HUES64 (cell line): ENCODE measurements at regions not wholly inside any gene's neighbourhood (a gene's known extent, or its start where the extent isn't known, plus 50 kb on each side); places are given as distances from the start of the nearest gene placed in this dataset.

Source experiments
- H3K27ac ChIP-seq: 2 replicates; pipeline ENCODE4 v1.7.0; 2013; ENCODE audit warnings: low read depth, low read length, inconsistent platforms
- H3K27me3 ChIP-seq: 2 replicates; pipeline ENCODE4 v1.6.1; 2013; ENCODE audit warnings: mild to moderate bottlenecking, low read length; ENCODE audit not compliant: insufficient read depth
- H3K36me3 ChIP-seq: 2 replicates; pipeline ENCODE4 v1.6.1; 2013; ENCODE audit warnings: mild to moderate bottlenecking, low read length; ENCODE audit not compliant: insufficient read depth
- H3K4me1 ChIP-seq: 2 replicates; pipeline ENCODE4 v1.6.1; 2013; ENCODE audit warnings: mild to moderate bottlenecking, low read length, moderate library complexity; ENCODE audit not compliant: insufficient read depth
- H3K4me3 ChIP-seq: 2 replicates; pipeline ENCODE4 v1.5.1; 2013; ENCODE audit warnings: mild to moderate bottlenecking, low read length, moderate library complexity
- H3K9ac ChIP-seq: 2 replicates; pipeline ENCODE4 v1.6.1; 2013; ENCODE audit warnings: mild to moderate bottlenecking, low read depth, low read length
- H3K9me3 ChIP-seq: 2 replicates; pipeline ENCODE4 v1.6.1; 2013; ENCODE audit warnings: low read depth, low read length; ENCODE audit not compliant: insufficient read depth
- WGBS: fragments of 150-250, 120-280 bp; methylation state at CpG from one replicate; pipeline ENCODE4 v1.1.7; 2013; ENCODE audit warnings: missing lambda C conversion rate; 5-methylcytosine and 5-hydroxymethylcytosine counted together

GRCh38 chr13:89239361-89240127 lies 1568.4 kb downstream of the SLITRK5 start:
- no peaks in the 10 kb centered on the region for H3K27me3 ChIP-seq
- WGBS = 100% methylated on average over 1 of the region's 1 CpG
- H3K4me3 ChIP-seq = no peak overlapping the region
- no peaks in the 10 kb centered on the region for H3K9me3 ChIP-seq
- no peaks in the 10 kb centered on the region for H3K4me1 ChIP-seq
- no peak overlapping the region for H3K9ac ChIP-seq
- no peak overlapping the region for H3K27ac ChIP-seq
- no peaks in the 10 kb centered on the region for H3K36me3 ChIP-seq

GRCh38 chr13:89255844-89256406 lies 1584.8 kb downstream of the SLITRK5 start:
- Histone ChIP-seq H3K9me3 (no peaks in the 10 kb centered on the region), H3K9ac (no peak overlapping the region), H3K36me3 (no peaks in the 10 kb centered on the region), H3K4me1 (no peaks in the 10 kb centered on the region), H3K4me3 (no peak overlapping the region), H3K27ac (no peak overlapping the region), H3K27me3 (no peaks in the 10 kb centered on the region)
- WGBS = 61% methylated on average over 3 of the region's 3 CpGs

GRCh38 chr13:89267734-89268133 lies 1596.6 kb downstream of the SLITRK5 start:
- H3K4me1 ChIP-seq = no peaks in the 10 kb centered on the region
- H3K27ac ChIP-seq = no peak overlapping the region
- H3K27me3 ChIP-seq = no peaks in the 10 kb centered on the region
- no peaks in the 10 kb centered on the region for H3K36me3 ChIP-seq
- H3K9me3 ChIP-seq = no peaks in the 10 kb centered on the region
- WGBS = 94% methylated on average over 3 of the region's 3 CpGs
- H3K9ac ChIP-seq = no peak overlapping the region
- H3K4me3 ChIP-seq = no peak overlapping the region

GRCh38 chr13:89269737-89270136 lies 1598.6 kb downstream of the SLITRK5 start:
- Histone ChIP-seq H3K4me3 (no peak overlapping the region), H3K27me3 (no peaks in the 10 kb centered on the region), H3K36me3 (no peaks in the 10 kb centered on the region), H3K4me1 (no peaks in the 10 kb centered on the region), H3K27ac (no peak overlapping the region), H3K9me3 (no peaks in the 10 kb centered on the region), H3K9ac (no peak overlapping the region)
- WGBS = 72% methylated on average over 1 of the region's 2 CpGs

- H3K4me1 ChIP-seq = no peaks in the 10 kb centered on the region
- H3K9ac ChIP-seq = no peak overlapping the region
- H3K27me3 ChIP-seq = no peaks in the 10 kb centered on the region
- H3K4me3 ChIP-seq = no peak overlapping the region
- H3K36me3 ChIP-seq = no peaks in the 10 kb centered on the region
- no peaks in the 10 kb centered on the region for H3K9me3 ChIP-seq
- no peak overlapping the region for H3K27ac ChIP-seq
- WGBS = 73% methylated on average over 1 of the region's 3 CpGs
Measured at GRCh38 chr13:89270736-89271135, 1599.6 kb downstream of the SLITRK5 start.

GRCh38 chr13:89279374-89279773 lies 1608.2 kb downstream of the SLITRK5 start:
- Histone ChIP-seq H3K9me3 (no peaks in the 10 kb centered on the region), H3K36me3 (no peaks in the 10 kb centered on the region), H3K4me3 (no peak overlapping the region), H3K4me1 (no peaks in the 10 kb centered on the region), H3K27ac (no peak overlapping the region), H3K27me3 (no peaks in the 10 kb centered on the region), H3K9ac (no peak overlapping the region)
- 92% methylated on average over 5 of the region's 5 CpGs for WGBS

GRCh38 chr13:89281331-89281730 lies 1610.2 kb downstream of the SLITRK5 start:
- Histone ChIP-seq H3K4me3 (no peak overlapping the region), H3K9ac (no peak overlapping the region), H3K27me3 (no peaks in the 10 kb centered on the region), H3K27ac (no peak overlapping the region), H3K9me3 (peaks cover 2% of the 10 kb centered on the region; the same call in 1 of the 2 replicates), H3K36me3 (no peaks in the 10 kb centered on the region), H3K4me1 (no peaks in the 10 kb centered on the region)
- WGBS = 100% methylated on average over 3 of the region's 3 CpGs

- H3K36me3 ChIP-seq = no peaks in the 10 kb centered on the region
- H3K9me3 ChIP-seq = peaks cover 6% of the 10 kb centered on the region; the same call in 1 of the 2 replicates
- no CpG with 5 or more reads among the region's 1 CpG for WGBS
- no peaks in the 10 kb centered on the region for H3K27me3 ChIP-seq
- H3K27ac ChIP-seq = no peak overlapping the region
- H3K4me1 ChIP-seq = no peaks in the 10 kb centered on the region
- no peak overlapping the region for H3K9ac ChIP-seq
- no peak overlapping the region for H3K4me3 ChIP-seq
Measured at GRCh38 chr13:89282241-89282640, 1611.1 kb downstream of the SLITRK5 start.

GRCh38 chr13:89287381-89287780 lies 1616.2 kb downstream of the SLITRK5 start:
- Histone ChIP-seq H3K36me3 (no peaks in the 10 kb centered on the region), H3K27me3 (no peaks in the 10 kb centered on the region), H3K9me3 (peaks cover 12% of the 10 kb centered on the region; the same call in 1 of the 2 replicates), H3K27ac (no peak overlapping the region), H3K4me1 (no peaks in the 10 kb centered on the region), H3K4me3 (no peak overlapping the region), H3K9ac (no peak overlapping the region)
- WGBS = 62% methylated on average over 6 of the region's 6 CpGs

GRCh38 chr13:89294115-89294867 lies 1623.1 kb downstream of the SLITRK5 start:
- Histone ChIP-seq H3K9me3 (no peaks in the 10 kb centered on the region), H3K9ac (no peak overlapping the region), H3K4me3 (no peak overlapping the region), H3K27me3 (no peaks in the 10 kb centered on the region), H3K36me3 (no peaks in the 10 kb centered on the region), H3K4me1 (peaks cover 9% of the 10 kb centered on the region; the same call in 1 of the 2 replicates), H3K27ac (no peak overlapping the region)
- 81% methylated on average over 10 of the region's 10 CpGs for WGBS

GRCh38 chr13:89307278-89307677 lies 1636.1 kb downstream of the SLITRK5 start:
- Histone ChIP-seq H3K9ac (no peak overlapping the region), H3K9me3 (no peaks in the 10 kb centered on the region), H3K4me3 (no peak overlapping the region), H3K4me1 (no peaks in the 10 kb centered on the region), H3K36me3 (no peaks in the 10 kb centered on the region), H3K27ac (no peak overlapping the region), H3K27me3 (no peaks in the 10 kb centered on the region)
- WGBS = 93% methylated on average over 2 of the region's 2 CpGs
